Occipital lobe (tissue), 1 donor: ENCODE measurements at regions not wholly inside any gene's neighbourhood (a gene's known extent, or its start where the extent isn't known, plus 50 kb on each side); places are given as distances from the start of the nearest gene placed in this dataset.
"Not testable (repeated sequence)": the region's sequence is repeated elsewhere in the genome, so short reads cannot be mapped to it uniquely, and the experiment has no call there.

Experiments used
- DNase-seq: peaks from one replicate; lab custom pipeline; 2025; lab: John Stamatoyannopoulos, UW

DNA sequence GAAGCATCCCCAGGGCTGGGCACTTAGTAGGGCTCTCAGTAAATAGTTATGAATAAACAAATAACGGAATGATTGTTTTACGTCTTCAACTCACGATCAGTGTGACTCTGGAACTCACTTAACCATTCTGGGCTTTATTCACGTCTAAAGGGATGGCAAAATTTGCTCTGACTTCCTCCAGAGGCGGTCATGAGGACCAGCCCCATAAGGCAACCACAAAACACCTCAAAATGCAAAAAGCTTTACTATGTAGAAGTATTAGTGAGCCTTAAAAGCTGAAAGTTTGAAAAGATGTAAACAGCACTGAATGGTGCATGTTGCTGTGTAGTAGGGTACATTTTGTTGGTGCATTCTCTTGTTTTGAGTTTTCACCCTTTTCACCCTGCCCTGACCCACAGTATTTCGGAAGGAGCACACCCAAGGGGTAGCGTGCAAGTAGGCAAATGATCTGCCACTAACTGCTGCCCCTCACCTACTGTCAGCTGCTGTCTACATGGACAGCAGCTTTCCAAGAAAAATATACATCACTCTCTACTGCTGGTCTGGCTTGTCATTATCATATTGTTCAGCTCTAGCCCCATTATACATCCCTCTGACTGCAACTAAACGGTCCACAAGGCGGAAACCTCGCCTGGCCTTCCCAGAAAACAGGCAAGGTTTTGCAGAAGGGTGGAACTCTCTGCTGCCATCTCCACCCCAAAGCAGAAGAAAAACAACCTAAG is 308.5 kb upstream of the PROK2 start:
- DNase-seq, result no peak

DNA sequence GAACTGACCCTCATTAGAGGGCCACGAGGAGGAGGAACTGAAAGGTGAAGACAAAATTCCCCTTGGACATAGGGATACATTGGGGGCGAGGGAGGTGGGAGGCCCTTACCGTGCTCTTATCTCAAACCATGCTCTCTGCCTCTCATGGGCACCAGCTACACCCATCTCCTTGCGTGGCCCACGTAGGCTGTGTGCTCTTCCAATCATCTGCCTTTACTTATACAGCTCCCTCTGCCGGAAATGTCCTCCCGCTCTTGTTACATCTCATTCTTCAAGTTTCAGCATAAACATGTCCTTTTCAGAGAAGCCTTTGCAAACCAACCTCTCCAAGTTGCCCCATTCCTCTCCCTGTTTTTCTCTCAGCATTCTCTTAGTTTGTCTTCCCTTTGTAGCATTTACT is 307.8 kb upstream of the PROK2 start:
- DNase-seq, result no peak

DNA sequence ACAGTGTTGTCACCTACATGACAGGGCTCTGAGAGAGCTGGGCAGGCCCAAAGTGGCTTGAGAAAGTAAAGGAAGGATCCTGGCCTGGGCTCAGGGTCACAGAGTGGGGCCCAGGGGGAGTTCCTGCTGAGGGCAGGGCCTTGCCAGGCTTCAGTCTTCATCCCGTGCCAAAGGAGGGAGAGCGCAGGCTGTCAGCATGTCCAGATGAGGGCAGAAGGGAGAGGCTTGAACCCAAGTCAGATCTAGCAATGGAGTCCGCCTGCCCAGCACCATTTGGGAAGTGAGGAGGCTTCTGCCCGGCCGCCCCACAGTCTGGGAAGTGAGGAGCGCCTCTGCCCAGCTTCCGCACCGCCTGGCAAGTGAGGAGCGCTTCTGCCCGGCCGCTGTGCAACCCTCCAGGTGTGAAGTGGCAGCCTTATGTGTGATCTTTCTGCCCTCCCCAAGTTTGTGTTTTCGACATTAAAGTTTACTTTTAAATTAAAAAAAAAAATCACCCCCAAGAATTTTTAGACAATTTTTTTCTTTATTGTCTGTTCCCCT is 303.6 kb upstream of the PROK2 start:
- DNase-seq, result no peak

DNA sequence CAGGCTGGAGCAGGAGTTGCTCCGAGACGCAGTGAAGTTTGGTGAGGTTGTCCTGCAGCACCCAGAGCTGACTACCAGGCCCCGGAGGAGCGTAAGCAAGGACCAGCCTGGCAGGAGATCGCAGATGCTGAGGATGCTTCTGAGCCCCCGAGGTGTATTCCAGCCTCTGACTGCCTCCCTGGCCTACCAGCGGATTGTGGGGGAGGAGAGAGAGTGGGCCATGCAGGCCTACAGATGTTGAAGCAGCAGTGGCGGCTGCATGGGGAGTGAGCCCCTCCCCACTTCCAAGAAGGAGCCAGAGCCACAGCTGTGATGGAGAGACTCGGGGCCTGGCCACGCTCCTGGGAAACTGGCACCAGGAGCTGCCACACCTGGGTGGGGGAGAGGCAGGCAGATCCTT is 302.5 kb upstream of the PROK2 start:
- no peak for DNase-seq

DNA sequence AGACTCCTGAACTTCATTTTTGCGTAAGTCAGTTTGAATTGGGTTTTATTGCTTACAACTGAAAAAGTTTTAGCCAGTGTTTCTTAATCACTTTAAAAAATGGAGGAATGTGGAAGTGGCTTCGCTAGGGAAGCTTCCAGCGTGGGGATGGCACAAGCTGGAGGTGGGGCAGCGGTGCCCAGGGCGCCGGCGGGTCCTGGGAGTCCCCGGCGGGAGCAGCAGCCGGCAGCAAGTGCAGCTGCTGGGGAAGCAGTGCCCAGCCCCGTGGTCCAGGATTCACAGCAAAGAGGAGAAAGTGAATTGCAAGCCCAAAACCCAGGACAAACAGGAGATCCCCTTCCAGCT is 301.8 kb upstream of the PROK2 start:
- DNase-seq, result no peak

DNA sequence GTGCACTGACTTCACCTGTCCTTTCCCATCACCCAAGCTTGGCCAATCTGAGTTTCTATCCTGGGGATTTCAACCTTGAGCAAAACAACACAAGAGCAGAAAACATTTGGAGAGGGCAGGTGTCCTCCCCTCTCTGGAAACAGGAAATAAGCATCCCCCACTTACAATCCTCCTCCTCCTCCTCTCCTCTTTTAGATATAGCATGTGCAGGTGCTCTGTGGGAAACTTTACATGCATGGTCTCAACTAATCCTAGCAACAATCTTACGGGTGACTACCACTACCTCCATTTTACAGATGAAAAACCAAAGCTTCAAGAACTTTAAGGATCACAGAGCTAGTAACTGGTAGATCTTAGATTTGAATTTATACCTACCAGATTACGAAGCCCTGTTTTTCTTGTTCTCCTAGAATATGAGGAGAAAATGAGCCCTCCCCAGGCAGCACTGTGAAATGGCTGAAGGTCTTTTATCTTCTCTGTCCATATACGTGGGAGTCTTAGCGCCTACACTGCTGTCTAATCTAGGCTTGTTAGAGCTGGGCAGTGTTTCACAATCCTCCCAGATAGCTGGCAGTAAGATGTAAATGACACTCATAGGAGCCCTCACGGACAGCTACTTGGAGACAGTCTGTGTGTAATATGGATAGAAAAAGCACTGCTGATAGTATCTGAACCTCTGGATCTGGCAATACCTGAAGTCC is 301.2 kb upstream of the PROK2 start:
- DNase-seq, result no peak

DNA sequence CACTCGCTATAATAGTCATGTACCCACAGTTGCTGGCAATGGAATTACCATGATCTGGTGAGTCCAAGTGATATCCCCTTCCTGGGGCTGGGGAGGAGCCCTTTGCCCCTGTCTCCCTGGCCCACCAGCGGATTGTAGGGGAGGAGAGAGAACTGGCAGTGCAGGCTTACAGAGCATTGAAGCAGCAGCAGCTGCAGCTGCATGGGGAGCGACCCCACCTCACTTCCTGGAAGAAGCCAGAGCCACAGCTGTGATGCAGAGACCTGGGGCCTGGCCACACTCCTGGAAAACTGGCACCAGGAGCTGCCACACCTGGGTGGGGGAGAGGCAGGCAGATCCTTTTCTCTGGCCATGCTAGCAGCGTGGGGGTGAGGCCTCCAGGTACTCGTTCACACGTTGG is 300.1 kb upstream of the PROK2 start:
- no peak for DNase-seq

DNA sequence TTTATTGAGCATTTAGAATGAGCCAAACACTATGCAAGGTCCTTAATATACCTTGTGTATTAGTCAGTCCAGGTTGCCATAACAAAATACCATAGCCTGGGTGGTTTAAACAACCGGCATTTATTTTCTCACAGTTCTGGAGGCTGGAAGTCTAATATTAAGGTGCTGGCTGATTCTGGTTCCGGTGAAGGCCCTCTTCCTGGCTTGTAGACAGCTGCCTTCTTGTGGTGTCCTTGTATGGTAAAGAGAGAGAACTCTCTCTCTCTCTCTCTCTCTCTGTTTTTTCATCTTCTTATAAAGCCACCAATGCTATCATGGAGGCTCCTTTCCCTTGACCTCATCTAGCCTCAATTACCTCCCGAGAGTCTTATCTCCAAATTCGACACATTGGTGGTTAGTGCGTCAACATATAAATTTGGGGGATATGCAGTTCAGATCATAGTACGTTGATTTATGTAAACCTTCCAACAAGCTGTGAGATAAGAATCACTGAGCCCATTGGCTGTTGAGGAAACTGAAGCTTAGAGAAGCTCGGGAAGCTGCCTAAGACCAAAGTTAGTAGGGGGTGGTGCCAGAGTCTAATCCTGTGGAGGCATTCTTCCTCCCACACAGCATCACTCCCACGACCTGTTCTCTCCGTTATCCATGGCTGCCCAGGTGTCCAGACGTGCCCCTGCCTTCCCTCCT is 298.0 kb upstream of the PROK2 start:
- no peak for DNase-seq

DNA sequence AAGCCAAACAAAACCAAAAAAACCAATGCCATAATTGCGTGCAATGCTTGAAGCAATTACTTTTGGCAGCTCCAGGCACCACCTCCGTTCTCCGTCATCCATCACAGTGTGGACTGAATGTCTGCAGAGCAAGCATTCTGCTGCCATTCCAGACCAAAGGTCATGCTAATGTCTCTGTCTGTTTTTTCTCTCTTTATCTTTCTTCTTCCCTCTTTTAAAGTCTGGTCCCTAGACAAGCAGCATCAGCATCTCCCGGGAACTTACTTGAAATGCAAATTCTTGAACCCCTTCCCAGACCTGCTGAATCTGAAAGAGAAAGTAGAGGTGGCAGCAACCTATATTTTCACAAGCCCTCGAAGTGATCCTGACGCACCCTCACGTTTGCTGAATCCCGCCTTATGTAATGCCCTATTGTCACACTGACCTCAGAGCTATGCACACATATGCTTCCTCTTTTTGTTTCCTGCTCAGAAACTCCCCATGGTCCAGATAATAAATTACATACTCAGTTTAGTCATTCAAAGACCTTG is 297.3 kb upstream of the PROK2 start:
- no peak for DNase-seq

DNA sequence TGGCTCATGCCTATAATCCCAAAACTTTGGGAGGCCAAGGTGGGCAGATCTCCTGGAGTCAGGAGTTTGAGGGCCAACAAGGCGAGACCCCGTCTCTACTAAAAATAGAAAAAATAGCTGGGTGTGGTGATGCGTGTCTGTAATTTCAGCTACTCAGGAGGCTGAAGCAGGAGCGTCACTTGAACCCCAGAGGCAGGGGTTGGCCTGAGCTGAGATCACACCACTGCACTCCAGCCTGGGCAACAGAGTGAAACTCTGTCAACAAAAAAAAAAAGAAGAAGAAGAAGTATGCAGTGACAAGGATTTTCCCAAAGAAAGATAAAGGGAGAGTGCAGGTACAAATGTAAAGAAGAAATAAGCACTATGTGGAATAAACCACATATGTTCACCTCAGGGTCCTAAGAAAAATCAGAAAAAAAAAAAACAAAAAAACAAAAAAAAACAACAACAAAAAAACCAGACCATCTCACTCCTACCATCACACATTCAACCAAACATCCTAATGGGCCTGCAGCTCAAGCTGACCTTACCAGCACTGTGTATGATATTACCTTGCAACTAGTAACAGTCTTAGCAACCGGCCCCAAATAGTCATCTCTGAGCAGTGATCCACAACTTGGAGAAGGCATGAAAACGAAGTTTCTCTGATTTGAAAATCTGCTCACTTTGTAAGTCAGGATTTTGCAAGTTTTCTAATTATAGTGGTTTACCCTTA is 296.7 kb upstream of the PROK2 start:
- no peak for DNase-seq

DNA sequence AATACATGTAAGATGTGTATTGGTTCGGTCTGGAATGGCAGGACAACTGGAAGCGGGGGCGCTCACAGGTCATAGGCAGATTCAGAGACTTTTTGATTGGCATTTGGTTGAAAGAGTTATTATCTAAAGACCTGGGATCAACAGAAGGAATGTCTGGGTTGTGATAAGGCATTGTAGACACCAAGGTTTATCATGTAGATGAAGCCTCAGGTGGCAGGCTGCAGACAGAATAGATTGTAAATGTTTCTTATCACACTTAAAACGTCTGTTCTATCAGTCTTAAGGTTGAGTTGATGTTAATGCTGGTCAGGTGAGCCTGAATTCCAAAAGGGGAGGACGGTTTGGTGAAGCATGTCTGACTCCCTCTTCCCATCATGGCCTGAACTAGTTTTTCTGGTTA is 295.9 kb upstream of the PROK2 start:
- no peak for DNase-seq

DNA sequence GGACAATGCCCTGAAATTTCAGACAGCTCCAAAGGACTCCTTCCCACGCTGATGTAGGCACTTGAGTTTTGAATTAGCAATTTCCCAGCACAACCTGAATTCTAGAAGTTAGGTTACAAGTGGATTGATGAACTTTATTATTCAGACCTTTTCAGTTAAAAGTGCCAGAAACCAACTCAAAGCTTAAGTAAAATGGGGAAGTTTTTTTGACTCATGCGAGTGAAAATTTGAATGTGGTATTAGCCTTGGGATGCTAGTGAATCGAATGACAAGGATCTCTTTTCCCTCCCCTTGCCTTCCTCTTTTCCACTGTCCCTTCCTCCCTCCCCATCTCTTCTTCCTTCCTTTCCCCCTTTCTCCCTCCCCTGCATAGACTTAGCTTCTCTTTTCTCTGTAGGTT is 295.1 kb upstream of the PROK2 start:
- DNase-seq, result no peak

DNA sequence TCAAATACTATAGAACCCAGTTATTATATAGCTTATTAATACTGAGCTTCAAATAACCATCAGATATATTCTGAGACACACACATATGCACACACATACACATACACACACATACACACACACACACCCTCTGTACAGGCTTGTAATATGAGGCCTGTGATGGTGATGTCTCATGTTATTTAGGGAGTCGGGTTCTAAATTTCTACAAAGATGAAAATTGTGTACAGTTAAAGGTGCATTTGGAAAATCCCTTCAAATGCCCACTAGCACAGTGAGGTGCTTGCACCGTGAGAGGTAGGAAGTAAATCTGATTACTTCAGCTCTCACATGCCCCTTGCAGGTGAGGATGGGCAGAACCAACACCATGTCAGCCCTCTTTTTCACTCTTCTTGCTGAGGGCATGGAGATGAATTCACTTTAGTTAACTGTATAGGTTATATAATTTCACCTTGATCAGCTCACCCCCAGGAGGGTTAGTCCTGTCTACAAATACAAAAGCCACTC is 294.5 kb upstream of the PROK2 start:
- no peak for DNase-seq

DNA sequence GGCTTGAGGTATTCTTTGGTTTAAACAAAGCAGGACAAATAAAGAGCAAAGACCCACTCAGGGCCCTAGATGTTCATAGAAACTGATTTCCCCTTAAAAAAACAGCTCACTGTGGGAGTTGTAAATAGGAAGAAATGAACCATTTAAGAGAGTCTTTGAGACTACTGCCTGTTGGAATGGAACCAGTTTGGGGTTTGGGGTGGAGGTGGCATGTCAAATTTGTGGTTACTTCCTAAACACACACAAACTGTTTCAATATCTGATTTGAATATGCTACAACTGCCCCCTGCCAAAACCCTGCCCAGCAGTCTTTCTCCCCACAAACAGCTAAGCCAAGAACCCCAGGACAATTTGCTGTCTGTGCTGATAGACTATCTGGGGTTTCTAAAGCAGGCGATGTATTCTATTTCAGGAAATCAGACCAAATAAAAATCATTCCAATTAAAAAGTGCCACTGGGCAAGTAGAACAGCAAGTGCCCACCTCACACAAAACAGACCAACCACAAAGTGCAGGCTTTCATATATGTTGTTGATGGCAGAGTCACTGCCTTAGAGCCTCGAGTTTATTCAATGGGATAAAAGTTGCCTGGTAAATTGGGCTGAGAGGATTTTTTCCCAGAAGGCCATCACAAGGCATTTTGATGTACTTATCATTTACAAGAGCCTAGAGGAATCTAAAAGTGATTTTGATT is 293.9 kb upstream of the PROK2 start:
- DNase-seq, result no peak

DNA sequence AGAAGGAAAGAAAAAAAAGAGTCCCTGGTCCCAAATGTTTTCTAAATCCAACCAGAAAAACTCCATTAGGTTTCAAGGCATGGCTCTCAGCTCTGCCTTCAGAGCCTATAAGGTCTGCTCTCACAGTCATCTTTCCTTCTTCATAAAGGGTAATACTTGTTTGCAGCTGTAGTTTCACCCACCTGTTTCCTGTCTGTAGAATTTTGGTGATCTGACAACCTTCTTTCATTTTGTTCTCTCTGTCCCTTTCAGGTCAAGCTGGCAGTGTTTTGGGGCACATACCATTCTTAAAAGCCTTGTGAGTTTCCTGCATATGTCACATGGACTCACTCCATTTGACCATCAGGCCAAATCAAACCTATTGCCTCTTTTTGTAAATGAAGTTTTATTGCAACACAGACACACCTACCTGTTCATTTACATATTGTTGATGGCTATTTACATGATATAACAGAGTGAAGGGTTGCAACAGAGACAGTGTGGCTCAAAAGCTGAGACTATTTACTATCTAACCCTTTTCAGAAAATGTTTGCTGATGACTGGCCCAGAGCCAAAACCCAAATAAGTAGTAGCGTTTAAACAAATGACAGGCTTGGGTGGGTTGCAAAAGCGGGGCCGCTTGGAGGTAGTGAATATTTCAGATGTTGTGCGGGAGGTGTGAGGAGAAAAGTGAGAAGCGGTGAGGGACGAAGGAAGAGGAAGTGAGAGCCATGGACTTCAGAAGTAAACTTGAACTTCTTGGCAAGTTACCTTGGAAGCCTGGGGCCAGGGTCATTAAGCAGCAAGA is 292.7 kb upstream of the PROK2 start:
- DNase-seq, result no peak

DNA sequence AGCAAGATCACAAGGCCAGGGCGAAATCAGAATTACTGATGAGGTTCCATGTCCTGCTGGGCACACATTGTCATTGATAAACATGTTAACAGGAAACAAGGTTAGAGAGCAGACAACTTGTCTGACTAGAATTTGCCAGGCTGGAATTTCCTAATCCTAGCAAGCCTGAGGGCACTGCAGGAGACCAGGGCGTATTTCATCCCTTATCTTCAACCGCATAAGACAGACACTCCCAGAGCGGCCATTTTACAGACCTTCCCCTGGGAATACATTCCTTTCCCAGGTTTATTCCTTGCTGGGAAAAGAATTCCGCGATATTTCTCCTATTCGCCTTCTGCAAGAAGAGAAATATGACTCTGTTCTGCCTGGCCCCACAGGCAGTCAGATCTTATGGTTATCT is 290.9 kb upstream of the PROK2 start:
- not testable (repeated sequence) for DNase-seq

DNA sequence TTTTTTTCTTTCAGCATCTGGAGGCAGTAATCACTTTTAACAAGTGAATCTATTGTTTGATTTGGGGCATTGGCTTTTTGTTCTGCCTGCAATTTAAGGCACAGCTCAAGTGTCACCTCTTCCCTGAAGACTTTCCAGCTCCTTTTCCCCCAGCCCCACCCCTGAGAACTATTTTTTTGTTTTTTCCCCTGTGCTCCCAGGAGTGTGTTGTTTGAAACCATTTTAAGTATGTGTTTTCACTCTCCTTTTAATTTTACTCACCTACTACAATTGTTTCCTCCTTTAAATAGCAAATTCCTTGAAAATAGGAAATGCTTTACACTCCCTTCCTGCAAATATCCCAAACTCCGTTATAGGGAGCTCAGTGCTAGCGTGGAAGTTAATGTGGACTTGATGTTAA is 286.7 kb upstream of the PROK2 start:
- no peak for DNase-seq

DNA sequence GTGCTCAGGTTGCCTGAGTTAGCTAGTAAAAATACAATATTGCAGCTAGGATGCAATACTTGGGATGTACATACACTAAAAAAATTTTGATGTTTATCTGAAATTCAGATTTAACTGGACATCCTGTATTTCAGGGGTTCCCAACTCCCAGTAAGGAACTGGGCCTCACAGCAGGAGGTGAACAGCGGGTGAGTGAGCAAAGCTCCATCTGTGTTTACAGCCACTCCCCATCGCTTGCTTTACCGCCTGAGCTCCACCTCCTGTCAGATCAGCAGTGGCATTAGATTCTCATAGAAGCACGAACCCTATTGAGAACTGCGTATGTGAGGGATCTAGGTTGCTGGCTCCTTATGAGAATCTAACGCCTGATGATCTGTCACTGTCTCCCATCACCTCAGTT is 285.1 kb upstream of the PROK2 start:
- DNase-seq, result no peak

DNA sequence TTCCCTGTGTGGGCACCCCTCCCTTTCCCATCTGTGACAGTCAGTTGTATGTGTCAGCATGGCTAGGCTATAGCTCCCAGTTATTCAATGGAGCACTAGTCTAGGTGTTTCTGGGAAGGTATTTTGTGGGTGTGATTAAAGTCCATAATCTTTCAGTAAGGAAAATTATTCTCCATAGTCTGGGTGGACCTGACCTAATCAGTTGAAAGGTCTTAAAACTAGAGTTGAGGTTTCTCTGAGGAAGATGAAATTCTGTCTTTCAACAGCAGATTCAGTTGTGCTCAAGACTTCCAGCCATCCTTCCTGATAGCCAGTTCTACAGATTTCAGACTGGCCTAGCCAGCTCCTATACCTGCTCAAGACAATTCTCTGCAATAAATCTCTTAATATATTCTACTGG is 284.6 kb upstream of the PROK2 start:
- no peak for DNase-seq

DNA sequence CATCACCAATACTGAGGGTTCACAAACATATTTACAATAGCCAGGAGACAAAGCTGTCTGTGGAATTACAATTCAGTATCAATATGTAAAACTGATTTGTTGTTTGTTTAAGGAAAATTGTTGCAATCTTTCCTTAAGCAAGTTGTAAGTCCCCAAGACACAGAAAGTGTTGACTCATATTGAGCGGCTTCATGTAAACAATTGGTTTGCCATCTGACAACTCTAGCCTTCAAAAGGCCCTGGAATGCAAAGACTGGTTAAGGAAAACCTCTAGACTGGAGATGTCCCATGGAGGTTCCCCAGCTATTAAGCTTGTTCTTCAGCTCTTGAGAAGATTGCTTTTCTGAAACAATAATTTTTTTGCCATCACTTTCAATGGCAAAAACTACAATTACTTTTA is 283.7 kb upstream of the PROK2 start:
- no peak for DNase-seq
